ENCODE measurements at regions not wholly inside any gene's neighbourhood (a gene's known extent, or its start where the extent isn't known, plus 50 kb on each side); places are given as distances from the start of the nearest gene placed in this dataset.

DNA sequence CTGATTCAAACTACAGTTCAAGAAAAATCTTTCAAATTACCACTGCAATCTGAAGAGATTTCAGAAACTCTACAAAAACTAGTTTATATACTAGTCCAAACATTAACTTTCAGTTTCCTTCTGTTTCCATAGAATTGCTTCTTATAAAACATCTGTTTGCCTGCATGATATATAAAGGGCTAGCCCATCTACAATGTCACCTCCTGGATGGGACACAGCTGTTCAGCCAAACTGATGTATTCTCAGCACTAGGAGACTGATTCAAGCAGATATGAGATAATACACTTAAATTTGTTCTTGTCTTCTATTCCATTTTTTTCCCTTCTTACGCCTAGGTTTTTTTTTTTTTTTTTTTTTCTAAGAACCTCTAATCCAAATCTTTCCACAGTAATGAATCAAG, 1569.7 kb upstream of the IGFBP7 start:
- no peak for DNase-seq

DNA sequence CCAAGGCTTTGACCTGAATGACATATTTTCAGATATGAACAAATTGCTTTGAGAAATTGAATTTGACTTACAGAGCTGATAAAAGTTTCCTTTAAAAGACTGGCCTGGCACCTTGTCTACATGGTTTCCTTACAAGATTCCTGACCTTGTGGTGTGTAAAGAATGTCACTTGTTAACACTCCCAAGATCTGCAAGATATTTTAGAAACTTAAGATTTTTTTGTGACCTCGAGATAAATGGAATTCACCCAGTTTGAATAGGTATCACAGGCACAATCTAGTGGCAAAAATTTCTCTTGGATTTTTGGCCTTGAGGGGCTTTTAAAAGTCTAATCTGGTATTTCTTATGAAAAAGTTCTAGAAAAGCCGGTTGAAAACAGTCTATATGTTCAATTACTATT, 1568.9 kb upstream of the IGFBP7 start:
- DNase-seq: no peak

DNA sequence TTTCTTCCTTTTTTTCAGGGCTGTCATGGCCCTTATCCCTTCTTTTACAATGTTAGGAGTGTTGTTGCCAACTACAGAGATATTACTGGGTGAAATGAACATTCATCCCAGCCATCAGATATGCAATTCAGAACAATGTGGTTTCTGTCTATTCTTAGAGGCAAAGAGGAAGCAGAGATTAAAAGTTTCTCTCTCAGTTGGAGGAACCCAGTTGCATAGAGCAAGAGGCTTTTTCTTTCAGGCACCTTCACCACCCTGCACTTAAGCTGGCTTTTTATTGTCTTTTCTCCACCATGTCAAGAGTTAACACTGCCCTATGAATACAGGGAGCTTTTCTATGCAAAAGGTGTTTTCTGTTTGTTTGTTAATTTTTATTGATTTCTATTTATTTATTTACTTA, 1559.6 kb upstream of the IGFBP7 start:
- no peak for DNase-seq

DNA sequence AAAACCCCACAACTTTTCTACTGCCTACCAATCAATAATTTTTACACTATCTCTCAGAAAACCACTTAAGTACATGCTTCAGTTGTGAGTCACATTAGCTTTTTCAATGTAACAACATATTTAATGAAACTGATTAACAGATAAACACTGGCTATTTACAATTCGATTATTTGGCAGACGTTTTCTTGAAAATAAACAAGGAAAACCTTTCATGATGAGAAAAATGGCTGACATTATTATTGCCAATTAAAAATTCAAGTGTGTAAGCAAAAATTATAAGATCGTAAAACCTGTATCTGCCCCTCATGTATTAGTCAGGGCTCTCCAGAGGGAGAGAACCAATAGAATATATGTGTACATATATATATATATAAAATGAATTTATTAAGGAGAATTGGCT, 1555.5 kb upstream of the IGFBP7 start:
- DNase-seq: no peak

DNA sequence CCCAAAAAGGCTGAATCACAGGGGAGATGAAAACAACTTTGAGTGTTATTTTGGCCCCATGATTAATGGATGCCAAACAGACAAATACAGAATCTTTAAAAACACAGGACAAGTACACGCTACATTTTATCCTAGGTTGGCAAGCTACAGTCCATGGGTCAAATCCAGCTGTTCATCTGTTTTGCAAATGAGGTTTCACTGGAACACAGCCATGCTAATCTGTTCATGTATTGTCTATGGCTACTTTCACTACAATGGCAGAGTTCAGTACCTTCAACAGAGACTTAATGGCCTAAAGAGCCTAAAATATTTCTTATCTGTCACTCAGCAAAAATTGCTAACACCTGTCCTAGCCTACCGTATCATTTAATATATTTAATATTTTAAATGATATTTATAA, 1548.5 kb upstream of the IGFBP7 start:
- DNase-seq: no peak

DNA sequence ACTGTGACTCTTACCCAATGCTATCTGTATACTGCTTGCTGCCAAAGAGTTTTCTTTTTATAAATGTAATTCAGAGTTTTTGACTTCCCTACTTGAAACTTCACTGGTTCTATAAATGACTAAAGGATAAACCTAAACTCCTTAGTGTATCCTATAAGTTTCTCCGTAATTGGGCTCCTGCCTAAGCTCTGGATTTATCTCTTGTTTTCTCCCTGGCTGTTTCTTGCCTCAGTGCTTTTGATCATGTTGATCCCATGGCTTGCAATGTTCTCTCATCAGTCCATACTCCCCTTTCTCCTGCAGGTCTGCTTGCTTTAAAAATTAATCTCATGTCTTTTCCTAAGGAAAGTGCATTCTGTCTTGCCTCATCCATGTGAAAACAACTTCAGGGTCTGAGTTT, 1543.1 kb upstream of the IGFBP7 start:
- no peak for DNase-seq

DNA sequence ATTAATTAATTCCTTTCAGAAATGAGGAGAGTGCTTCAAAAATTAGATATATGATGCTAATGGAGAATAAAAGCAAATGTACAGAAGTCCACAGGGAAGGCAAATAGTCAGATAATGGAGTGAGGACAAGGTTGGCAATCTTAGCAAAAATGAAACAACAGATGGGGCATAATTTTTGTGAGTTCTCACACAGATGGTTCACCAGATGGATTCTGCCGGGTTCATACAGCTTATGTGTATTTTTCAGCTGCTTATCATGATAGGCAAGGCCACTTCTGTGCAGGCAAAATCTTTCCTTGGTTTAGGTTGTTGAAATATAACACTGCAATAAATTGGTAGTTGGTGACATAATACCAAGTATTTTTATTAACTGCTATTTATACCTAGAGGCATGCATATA, 1539.0 kb upstream of the IGFBP7 start:
- DNase-seq: no peak

DNA sequence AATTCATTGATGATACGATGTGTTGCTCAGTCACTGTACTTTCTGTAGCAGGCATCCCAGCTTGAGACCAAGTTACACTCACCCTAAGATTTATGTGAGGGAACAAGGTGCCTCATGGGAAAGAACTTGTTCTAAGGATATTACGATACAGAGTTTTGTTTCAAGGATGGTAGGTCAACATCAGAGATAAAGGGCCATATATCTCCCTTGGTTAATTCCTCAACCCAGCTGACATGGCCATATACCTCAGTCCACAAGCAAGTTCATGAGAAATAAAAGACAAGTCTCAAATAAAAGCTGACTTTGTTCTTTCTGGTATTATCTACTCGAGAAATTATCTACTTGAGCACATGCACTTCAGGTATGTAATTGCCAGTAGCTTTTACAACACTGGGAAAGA, 1535.9 kb upstream of the IGFBP7 start:
- no peak for DNase-seq

DNA sequence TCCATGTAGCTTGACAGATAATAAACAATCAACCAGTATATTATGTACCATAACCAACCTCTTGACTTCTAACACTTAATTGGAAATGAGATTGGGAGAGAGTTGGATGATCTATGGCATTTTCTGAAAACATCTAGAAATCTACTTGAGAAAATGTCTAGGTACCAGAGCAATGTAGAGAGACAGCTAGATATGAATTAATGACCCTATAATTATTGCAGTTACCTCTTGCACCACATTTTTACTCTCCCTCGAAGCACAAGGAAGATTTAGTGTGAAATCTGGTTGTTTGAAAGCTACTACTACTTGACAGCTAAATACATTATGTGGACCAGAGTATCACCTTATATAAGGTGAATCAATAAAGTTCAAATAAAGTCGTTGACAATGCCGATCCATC, 1534.4 kb upstream of the IGFBP7 start:
- no peak for DNase-seq

DNA sequence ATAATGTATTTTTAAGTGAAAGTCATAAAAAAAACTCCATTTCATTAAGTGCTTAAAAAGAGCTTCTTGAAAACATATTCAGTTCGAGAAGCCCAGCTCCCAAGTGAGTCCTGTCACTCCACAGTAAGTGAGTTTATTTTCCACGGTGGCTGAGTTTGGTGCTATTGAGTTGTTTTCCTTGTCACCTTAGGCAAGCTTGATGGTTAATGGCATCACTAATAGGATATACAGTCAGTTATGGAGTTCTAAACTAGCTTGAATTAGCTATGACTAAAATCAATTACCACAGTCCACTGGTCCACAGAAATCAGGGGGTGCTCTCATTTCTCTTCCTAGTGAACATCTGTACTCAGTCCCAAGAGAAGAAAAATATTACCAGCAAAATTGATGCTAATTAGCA, 1526.2 kb upstream of the IGFBP7 start:
- no peak for DNase-seq

DNA sequence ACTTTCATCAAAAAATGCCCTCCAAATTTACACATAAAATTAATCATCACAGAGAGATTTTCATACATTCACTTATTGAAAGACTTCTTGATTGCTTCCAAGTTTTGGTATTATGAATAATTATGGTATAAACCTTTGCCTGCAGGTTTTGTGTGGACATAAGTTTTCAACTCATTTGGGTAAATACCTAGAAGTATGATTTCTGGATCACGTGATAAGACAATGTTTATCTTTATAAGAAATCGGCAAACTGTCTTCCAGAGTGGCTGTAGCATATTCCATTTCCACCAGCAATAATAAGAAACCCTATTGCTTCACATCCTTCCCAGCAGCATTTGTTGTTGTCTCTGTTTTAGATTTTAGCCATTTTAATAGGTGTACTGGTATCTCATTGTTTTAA, 1507.0 kb upstream of the IGFBP7 start:
- DNase-seq: no peak

DNA sequence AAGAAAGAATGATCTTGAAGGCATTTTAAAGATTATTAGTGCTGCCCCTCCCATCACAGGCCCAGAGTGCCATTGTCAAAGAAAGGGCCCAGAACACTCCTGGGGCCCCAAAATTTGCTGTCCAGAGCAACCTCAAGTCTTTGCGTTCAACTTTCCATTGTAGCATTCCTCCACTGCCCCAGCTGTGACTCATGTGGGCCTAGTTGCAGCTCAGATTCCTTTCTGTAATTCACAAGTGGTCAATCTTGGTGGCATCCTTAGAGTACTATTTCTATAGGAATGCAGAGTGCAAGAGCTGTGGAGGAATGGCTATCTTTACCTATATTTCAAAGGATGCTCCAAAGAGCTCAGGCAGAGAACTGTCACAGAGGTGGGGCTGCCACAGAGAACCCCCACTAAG, 1500.8 kb upstream of the IGFBP7 start:
- DNase-seq: no peak

DNA sequence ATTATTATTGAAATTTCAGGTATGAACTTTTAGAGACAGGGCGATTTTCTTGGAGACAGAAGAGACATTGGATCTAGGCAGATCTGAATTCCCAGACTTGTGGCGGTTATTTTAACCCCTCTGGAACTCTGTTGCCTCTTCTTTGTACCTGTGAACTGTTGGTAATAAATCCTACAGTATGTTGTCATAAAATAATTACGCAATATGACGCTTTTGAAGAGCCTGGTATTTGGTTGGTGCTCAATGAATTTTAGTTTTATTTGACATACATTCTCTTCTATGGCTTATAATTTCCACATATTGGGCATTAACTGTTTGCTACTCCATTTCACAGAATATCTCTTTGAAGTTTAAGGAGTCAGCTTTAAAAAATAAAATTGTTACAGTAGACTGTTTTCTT, 1496.1 kb upstream of the IGFBP7 start:
- DNase-seq: no peak

DNA sequence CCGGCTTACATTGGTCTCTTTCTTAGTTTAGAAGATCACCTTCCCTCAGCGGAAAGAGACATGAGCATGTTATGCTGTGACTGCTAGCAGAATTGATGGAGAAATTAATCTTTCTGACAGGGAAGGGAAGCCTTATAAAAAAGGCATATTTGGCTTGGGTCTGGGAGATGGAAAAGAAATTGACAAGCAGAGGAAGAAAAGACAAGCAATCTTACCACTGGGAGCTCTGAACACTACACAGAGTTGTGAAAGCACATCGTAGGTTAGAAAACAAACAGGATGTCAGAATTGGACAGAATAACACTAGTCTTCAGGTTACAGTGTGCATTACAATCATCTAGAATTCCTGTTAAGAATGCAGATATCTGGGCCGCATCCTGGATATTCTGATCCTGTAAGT, 1493.8 kb upstream of the IGFBP7 start:
- no peak for DNase-seq

DNA sequence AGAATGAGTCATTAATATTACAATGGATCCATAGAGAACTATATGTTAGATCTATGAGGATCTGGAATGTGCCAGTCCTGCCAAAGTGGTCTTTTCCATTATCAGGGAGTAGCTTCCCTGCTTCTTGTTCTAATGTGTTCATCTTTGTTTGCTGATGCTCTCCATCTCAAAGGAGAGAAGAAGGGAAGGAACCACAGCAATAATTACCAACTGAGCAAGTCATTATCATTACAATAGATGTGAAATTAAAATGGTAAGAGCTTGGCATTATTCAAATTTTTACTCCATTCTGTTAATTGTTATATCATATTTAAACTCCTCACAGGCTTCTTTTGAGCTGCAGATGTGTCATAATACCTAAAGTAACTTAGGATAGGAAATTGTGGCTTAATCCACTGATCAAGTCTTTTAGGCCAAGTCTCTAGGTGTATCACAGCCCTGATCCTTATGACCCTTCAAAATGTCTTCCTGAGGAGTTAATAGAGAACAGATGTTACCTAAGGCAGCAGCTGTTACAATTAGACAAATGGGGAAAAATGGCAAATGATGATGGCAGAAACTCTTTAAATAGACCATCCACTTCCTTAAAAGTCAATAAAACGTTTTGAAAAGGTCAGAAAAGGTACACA, 1492.7 kb upstream of the IGFBP7 start:
- DNase-seq: no peak

DNA sequence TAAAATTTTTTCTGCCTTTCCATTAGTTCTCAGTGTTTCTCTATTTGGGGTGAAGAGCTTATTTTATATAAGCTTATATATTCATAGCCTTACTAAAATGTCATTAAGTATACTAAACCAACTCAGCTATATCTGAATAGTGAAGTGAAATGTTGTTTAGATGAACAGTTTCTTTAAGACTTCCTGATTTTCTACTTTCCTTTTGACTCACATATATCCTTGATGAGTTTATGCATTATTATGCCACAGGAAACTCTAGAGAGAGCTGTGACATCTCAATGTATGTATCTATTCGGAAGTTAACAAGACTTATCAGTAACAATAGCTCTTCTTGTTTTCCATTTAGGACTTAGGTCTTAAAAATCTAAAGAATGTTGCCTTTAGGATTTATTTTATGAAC, 1491.8 kb upstream of the IGFBP7 start:
- no peak for DNase-seq

DNA sequence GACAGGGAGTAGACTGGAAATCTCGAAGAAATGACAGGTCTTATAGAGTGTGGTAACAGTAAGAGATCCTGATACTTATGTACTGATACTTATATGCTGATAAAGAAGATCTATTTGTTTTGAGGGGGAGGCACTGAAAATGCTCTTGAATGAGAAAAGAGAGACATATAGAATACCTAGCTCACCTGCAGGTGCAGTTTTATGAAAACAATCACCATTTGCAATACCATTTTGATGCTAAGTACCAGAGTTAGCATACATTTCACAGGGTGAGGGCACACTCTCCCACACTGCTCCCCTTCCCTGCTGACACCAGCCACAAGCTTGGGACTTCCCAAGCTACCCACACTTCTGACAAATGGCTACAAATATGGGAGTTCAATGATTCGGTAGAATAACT, 1490.1 kb upstream of the IGFBP7 start:
- DNase-seq: no peak

DNA sequence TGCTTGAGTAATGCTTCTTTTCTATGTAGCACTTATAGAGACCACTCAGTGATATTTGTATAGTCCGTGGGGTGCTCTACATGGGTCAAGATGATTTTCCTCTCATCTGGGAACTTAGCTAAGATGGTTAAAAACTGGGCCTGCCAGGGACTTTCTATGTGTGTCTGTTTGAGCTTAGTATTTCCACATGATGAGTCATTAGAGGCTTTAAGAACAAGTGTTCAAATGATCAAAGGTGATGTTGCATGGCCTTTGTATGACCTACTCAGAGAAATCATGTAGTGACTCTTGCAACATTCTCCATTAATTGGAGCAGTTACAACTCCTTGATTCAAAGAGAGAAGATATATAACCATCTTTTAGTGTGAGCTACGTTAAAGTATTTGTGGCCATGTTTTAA, 1480.5 kb upstream of the IGFBP7 start:
- DNase-seq: no peak

DNA sequence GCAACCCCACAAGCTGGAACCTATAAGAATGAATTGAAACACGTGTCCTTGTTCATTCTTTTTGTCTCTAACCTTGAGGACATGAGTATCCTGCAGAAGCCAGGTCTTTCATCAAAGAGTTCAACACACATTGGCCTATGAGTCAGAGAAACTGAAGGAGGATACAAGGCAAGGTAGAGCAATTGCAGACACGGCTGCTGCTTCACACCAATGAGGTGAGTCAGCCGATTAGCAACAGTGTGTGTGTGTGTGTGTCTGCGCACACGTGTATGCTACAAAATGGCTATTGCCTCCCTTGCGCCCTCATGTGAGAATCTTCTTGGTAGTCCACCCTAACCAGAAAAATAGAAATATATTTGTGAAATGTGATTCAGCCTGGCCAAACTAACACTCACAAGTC, 1477.7 kb upstream of the IGFBP7 start:
- no peak for DNase-seq

DNA sequence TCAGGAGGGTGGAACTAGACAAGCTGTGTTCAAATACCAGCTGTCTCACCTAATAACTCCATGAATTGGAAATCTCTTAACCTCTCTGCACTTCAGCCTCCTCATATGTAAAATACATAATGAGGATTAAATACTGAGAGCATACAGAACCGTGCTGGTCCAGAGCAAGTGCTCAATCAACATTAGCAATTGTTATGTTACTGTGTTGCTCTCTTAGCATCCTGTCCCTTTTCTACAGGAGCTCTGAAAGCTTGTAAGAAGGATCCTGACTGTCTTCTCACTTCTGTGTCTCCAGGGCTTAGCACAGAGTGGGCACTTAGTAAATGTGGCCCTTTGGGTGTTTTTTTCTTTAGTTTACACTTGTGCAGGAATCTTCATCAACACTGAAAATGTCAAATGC, 1456.1 kb upstream of the IGFBP7 start:
- DNase-seq: no peak

DNA sequence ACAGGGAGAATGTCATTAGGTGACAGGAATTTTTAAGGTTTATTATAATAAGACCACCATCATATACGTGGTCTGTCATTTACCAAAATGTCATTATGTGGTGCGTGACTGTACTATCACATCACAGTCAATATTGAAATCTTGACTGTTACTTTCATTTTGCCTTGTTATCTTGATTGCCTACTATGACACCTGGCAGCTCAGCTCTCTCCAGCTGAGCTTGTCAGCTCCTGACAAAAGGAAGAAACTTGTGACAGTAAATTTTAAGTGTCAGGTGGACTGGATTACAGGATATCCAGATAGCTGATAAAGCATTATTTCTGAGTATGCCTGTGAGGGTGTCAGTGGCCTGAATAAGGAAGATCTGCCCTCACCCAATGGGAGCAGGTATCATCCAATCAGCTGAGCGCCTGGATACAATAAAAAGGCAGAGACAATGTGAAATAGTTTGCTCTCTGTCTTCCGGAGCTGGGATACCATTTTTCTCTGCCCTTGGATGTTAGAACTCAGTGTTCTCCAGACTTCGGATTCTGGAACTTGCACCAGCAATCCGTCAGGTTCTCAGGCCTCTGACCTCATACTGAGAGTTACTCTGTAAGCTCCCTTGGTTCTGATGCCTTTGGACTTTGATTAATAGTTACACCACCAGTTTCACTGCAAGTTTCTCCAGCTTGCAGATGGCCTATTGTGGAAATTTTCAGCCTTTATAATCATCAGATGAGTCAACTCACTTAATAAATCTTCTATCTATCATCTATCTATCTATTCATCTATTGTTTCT, 1454.7 kb upstream of the IGFBP7 start:
- no peak for DNase-seq

DNA sequence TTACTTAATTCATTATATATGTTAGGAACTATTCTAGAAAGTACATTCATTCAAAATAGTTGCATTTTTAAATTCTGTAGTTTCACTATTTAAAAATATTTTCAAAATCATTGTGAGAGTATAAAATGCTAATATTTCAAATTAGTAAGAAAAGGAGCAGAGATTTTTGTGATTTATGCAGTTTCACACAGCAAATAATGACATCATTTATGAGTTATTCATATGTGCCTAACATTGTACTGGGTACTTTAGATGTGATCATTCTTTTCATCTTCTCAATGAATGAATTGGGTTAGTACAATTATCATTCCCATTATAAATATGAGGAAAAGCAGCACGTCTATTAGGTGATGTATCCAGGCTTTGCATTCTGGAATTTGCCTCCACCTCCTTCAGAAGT, 1451.0 kb upstream of the IGFBP7 start:
- DNase-seq: no peak

DNA sequence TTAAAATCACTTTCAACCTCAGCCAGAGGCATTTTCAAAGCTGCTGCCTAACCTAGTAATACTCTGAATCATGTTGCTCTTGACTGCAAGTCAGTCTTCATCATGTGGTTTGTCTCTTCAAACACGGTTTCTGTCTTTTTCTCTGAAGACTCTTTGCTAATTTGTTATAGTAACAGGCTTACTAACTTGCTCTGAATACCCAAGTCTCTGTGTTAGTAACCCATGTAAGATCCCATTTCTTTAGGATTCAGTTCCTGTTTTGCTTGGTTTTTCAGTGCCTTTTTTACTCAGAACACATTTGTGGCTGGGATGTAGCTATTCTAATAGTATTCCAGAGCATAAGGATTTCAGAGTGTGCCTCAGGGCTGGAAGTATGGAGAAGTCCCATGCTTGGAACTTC, 1450.6 kb upstream of the IGFBP7 start:
- DNase-seq: no peak

DNA sequence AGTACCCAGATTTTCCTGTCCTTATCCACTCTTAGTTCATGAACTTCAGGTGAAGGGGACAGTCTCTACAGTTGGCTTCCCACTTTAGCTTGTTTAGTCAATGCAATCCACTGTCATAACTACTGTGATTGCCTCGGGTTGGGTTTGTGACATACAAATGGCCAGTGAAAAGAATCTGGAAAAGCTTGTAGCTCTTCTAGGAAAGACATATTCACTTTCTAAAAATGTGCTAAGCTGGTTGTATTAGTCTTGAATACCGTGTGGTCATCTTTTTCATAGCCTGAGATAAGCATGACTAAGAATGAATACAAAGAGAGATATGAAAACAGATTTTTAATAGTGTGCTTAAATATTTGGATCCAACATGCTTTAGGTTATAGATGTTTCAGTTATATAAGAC, 1443.5 kb upstream of the IGFBP7 start:
- no peak for DNase-seq

DNA sequence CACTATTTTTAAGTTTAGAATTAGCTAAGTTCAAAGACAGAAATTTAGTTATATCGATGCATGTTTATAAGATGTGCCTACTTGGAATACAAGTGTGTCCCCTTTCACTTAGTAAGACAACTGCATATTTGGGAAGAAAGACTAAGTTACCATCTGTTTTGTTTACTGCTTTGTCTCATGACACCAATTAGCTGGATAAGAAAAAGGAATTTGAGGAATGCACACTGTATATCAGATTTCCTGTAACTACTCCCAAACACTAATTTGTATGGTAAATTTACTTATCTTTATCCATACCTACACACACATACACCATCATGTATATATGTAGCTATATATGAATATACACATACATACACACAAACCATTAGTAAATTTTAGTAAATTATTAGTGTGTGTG, 1442.8 kb upstream of the IGFBP7 start:
- no peak for DNase-seq
